Spleen (tissue), 7 donors: ENCODE measurements at regions not wholly inside any gene's neighbourhood (a gene's known extent, or its start where the extent isn't known, plus 50 kb on each side); places are given as distances from the start of the nearest gene placed in this dataset.

ENCODE experiments used
- CTCF ChIP-seq, 11 experiments: fragments of 200-600 bp in 7 of 11; fragments of 450-650 bp in 4 of 11; sonication (generic) in 4 of 11; IDR thresholded peaks in 8 of 11; conservative IDR thresholded peaks in 3 of 11; 1 replicate in 7 of 11; 2 replicates in 4 of 11; pipeline versions ENCODE4 v1.4.0 to v1.8.0; 2016 to 2021; ENCODE audit warnings: antibody characterized with exemption in 11 of 11, inconsistent platforms in 4 of 11, mild to moderate bottlenecking in 1 of 11
- POLR2A ChIP-seq, 3 donors: fragments of 450-650 bp; IDR thresholded peaks; one replicate each; pipeline ENCODE4 v1.5.1; 2017; ENCODE audit warnings: antibody characterized with exemption in 3 of 3, mild to moderate bottlenecking in 1 of 3
- POLR2AphosphoS5 ChIP-seq, 3 donors: sonication (generic); formaldehyde crosslinking; IDR thresholded peaks; one replicate each; pipeline ENCODE4 v1.5.1; 2017; ENCODE audit warnings: antibody characterized with exemption in 3 of 3
- donor health status: DM: no; HTN: no; CAD: no; lungs with moderate emphysema.
- donor health status: DM: no; HTN: no; CAD: no.
- donor health status: DM: no; HTN: no; CAD: no.

GRCh38 chr14:53894456-53894855 is 62.2 kb downstream of the BMP4 start:
- no peak for TF ChIP-seq CTCF (IDR thresholded peaks at IDR 0.05 in 8 of 11, conservative IDR thresholded peaks at IDR 0.05 in 3 of 11)
- TF ChIP-seq POLR2A (IDR thresholded peaks at IDR 0.05) = no peak
- TF ChIP-seq POLR2AphosphoS5 (IDR thresholded peaks at IDR 0.05) = no peak
